GM19463 (cell line): ENCODE measurements at regions not wholly inside any gene's neighbourhood (a gene's known extent, or its start where the extent isn't known, plus 50 kb on each side); places are given as distances from the start of the nearest gene placed in this dataset.
A peak's percentile ranks its signal among the peaks of the same experiment; 100 is the strongest.

Experiments used
- ATAC-seq: cut with Tn5 transposase; IDR thresholded peaks from one replicate; pipeline ENCODE4 v1.9.1; 2021; ENCODE audit warnings: mild to moderate bottlenecking, moderate library complexity; ENCODE audit not compliant: unreplicated experiment

- no peak for ATAC-seq
These were observed 52.4 kb upstream of the SERINC1 start for GRCh38 chr6:122524056-122524455.

- ATAC-seq = peak; percentile 96
These were observed 58.9 kb upstream of the SERINC1 start for GRCh38 chr6:122530440-122531046.

GRCh38 chr6:122548281-122548680 is 61.9 kb upstream of the PKIB start:
- no peak for ATAC-seq

GRCh38 chr6:122548820-122549219 is 61.4 kb upstream of the PKIB start:
- no peak for ATAC-seq

GRCh38 chr6:122553697-122554096 is 56.5 kb upstream of the PKIB start:
- no peak for ATAC-seq

- no peak for ATAC-seq
These were observed 54.6 kb upstream of the PKIB start for GRCh38 chr6:122555561-122555960.

GRCh38 chr6:122558080-122558479 is 52.1 kb upstream of the PKIB start:
- ATAC-seq = no peak
